ENCODE measurements at regions not wholly inside any gene's neighbourhood (a gene's known extent, or its start where the extent isn't known, plus 50 kb on each side); places are given as distances from the start of the nearest gene placed in this dataset.

- POLR2A ChIA-PET = no interaction called here
- no TSS peak for BruUV-seq (replicated peaks)
- in situ Hi-C loops (cut with HindIII; ENCODE audit: low pct_unique_long_range_greater_than_20kb, low sequenced_read_pairs) = no loop called here
- ATAC-seq (no peak), DNase-seq (ENCODE audit: low read depth, low spot score) (no peak)
- intact Hi-C loops (cut with micrococcal nuclease; ENCODE audit: unreplicated experiment) = no loop called here
- TF ChIP-seq CTCF (IDR thresholded peaks at IDR 0.05) (peak; percentile 40; the same call in 1 of the 2 replicates), REST (IDR thresholded peaks at IDR 0.05; ENCODE audit: insufficient read depth in 1 of 2, low read depth in 2 of 2, low read length in 1 of 2) (peak; percentile 71 to 75), TCF7L2 (IDR thresholded peaks at IDR 0.05; ENCODE audit: low read depth, low read length) (no peak)
- no peaks in the 10 kb centered on the region for H3K27me3 ChIP-seq (ENCODE audit: control insufficient read depth, insufficient read depth, low read length)
- no peaks in the 10 kb centered on the region for H3K4me1 ChIP-seq (ENCODE audit: control insufficient read depth, insufficient read depth, low read length)
- H3K27ac ChIP-seq (ENCODE audit: low read length) = no peak overlapping the region
- no peaks in the 10 kb centered on the region for H3K36me3 ChIP-seq (ENCODE audit: control insufficient read depth, insufficient read depth, low read length)
- no peak overlapping the region for H3K4me3 ChIP-seq (ENCODE audit: low read depth in 2 of 2, low read length in 2 of 2)
- CTCF ChIA-PET = no interaction called here
- H3K9me3 ChIP-seq (ENCODE audit: control insufficient read depth, insufficient read depth, low read depth, low read length) = no peaks in the 10 kb centered on the region
These were observed 77.7 kb downstream of the OTUD1 start for GRCh38 chr10:23516530-23516929.

- H3K36me3 ChIP-seq (ENCODE audit: control insufficient read depth, insufficient read depth, low read length) = no peaks in the 10 kb centered on the region
- no peaks in the 10 kb centered on the region for H3K9me3 ChIP-seq (ENCODE audit: control insufficient read depth, insufficient read depth, low read depth, low read length)
- ChIA-PET POLR2A (no interaction called here), CTCF (no interaction called here)
- TF ChIP-seq REST (IDR thresholded peaks at IDR 0.05; ENCODE audit: insufficient read depth in 1 of 2, low read depth in 2 of 2, low read length in 1 of 2) = no peak
- intact Hi-C loops (cut with micrococcal nuclease; ENCODE audit: unreplicated experiment) (no loop called here), in situ Hi-C loops (cut with HindIII; ENCODE audit: low pct_unique_long_range_greater_than_20kb, low sequenced_read_pairs) (no loop called here)
- H3K4me3 ChIP-seq (ENCODE audit: low read depth in 2 of 2, low read length in 2 of 2) = no peak overlapping the region
- no peaks in the 10 kb centered on the region for H3K4me1 ChIP-seq (ENCODE audit: control insufficient read depth, insufficient read depth, low read length)
- H3K27ac ChIP-seq (ENCODE audit: low read length) = no peak overlapping the region
- ATAC-seq = no peak
- BruUV-seq (replicated peaks) = no TSS peak
- no peaks in the 10 kb centered on the region for H3K27me3 ChIP-seq (ENCODE audit: control insufficient read depth, insufficient read depth, low read length)
- no peak for DNase-seq (ENCODE audit: low read depth, low spot score)
These were observed 78.3 kb downstream of the OTUD1 start for GRCh38 chr10:23517155-23517554.

GRCh38 chr10:23521735-23522134, 82.9 kb downstream of the OTUD1 start:
- no TSS peak for BruUV-seq (replicated peaks)
- no peaks in the 10 kb centered on the region for H3K27me3 ChIP-seq (ENCODE audit: control insufficient read depth, insufficient read depth, low read length)
- ChIA-PET POLR2A (no interaction called here), CTCF (interaction anchor here (0.6 kb wide), 1 partner anchor 146 kb away, joined by 5 read pairs; no protein-coding TSS in a partner anchor)
- H3K27ac ChIP-seq (ENCODE audit: low read length) = no peak overlapping the region
- TF ChIP-seq CTCF (IDR thresholded peaks at IDR 0.05) (no peak), TCF7L2 (IDR thresholded peaks at IDR 0.05; ENCODE audit: low read depth, low read length) (no peak), REST (IDR thresholded peaks at IDR 0.05; ENCODE audit: insufficient read depth in 1 of 2, low read depth in 2 of 2, low read length in 1 of 2) (no peak), POLR2AphosphoS5 (IDR thresholded peaks at IDR 0.05; ENCODE audit: low read depth, low read length) (no peak), SIN3A (IDR thresholded peaks at IDR 0.05; ENCODE audit: borderline replicate concordance, insufficient read depth, low read depth, low read length) (no peak)
- intact Hi-C loops (cut with micrococcal nuclease; ENCODE audit: unreplicated experiment) = no loop called here
- no peaks in the 10 kb centered on the region for H3K9me3 ChIP-seq (ENCODE audit: control insufficient read depth, insufficient read depth, low read depth, low read length)
- H3K4me1 ChIP-seq (ENCODE audit: control insufficient read depth, insufficient read depth, low read length) = no peaks in the 10 kb centered on the region
- no peak overlapping the region for H3K4me3 ChIP-seq (ENCODE audit: low read depth in 2 of 2, low read length in 2 of 2)
- DNase-seq (ENCODE audit: low read depth, low spot score) = no peak
- in situ Hi-C loops (cut with HindIII; ENCODE audit: low pct_unique_long_range_greater_than_20kb, low sequenced_read_pairs) = no loop called here
- no peaks in the 10 kb centered on the region for H3K36me3 ChIP-seq (ENCODE audit: control insufficient read depth, insufficient read depth, low read length)
- no peak for ATAC-seq
